Nephron (organoid): ENCODE measurements at regions not wholly inside any gene's neighbourhood (a gene's known extent, or its start where the extent isn't known, plus 50 kb on each side); places are given as distances from the start of the nearest gene placed in this dataset.

Experiments
- H3K27ac Mint-ChIP-seq, 3 experiments: 2 replicates each; pipeline ENCODE4 v1.8.0; 2020; ENCODE audit warnings: mixed read lengths in 3 of 3, mild to moderate bottlenecking in 2 of 3, moderate library complexity in 1 of 3
- H3K27me3 Mint-ChIP-seq: 2 replicates; pipeline ENCODE4 v1.8.0; 2021; ENCODE audit warnings: low read depth, mild to moderate bottlenecking, moderate library complexity, mixed read lengths
- H3K36me3 Mint-ChIP-seq: 2 replicates; pipeline ENCODE4 v1.8.0; 2020; ENCODE audit warnings: low read depth, mixed read lengths
- H3K4me1 Mint-ChIP-seq: 2 replicates; pipeline ENCODE4 v1.8.0; 2020; ENCODE audit warnings: mixed read lengths
- H3K4me3 Mint-ChIP-seq, 3 experiments: 2 replicates each; pipeline ENCODE4 v1.8.0; 2020; ENCODE audit warnings: mild to moderate bottlenecking in 3 of 3, mixed read lengths in 3 of 3, moderate library complexity in 2 of 3
- H3K9me3 Mint-ChIP-seq: 2 replicates; pipeline ENCODE4 v1.8.0; 2020; ENCODE audit warnings: mixed read lengths
- CTCF ChIP-seq, 3 experiments: fragments of 200-600 bp; sonication (generic); IDR thresholded peaks; one replicate each; pipeline ENCODE4 v1.5.0; 2021; ENCODE audit warnings: antibody characterized with exemption in 3 of 3; ENCODE audit not compliant: unreplicated experiment in 3 of 3

GRCh38 chr10:117884093-117884492 lies 162.6 kb downstream of the RAB11FIP2 start:
- H3K4me1 Mint-ChIP-seq, result peaks cover 7% of the 10 kb centered on the region
- no peaks in the 10 kb centered on the region for H3K9me3 Mint-ChIP-seq
- no peak overlapping the region for H3K4me3 Mint-ChIP-seq
- H3K27ac Mint-ChIP-seq, result no peak overlapping the region
- H3K36me3 Mint-ChIP-seq, result no peaks in the 10 kb centered on the region
- no peak for TF ChIP-seq CTCF (IDR thresholded peaks at IDR 0.05; ENCODE audit: unreplicated experiment in 3 of 3)
- no peaks in the 10 kb centered on the region for H3K27me3 Mint-ChIP-seq

- Mint-ChIP-seq H3K4me3 (no peak overlapping the region), H3K4me1 (peaks cover 7% of the 10 kb centered on the region), H3K9me3 (no peaks in the 10 kb centered on the region), H3K27ac (no peak overlapping the region), H3K27me3 (no peaks in the 10 kb centered on the region), H3K36me3 (no peaks in the 10 kb centered on the region)
- no peak for TF ChIP-seq CTCF (IDR thresholded peaks at IDR 0.05; ENCODE audit: unreplicated experiment in 3 of 3)
Observed at GRCh38 chr10:117884592-117884991, 162.1 kb downstream of the RAB11FIP2 start.

- Mint-ChIP-seq H3K36me3 (no peaks in the 10 kb centered on the region), H3K4me3 (no peak overlapping the region), H3K27ac (no peak overlapping the region), H3K27me3 (no peaks in the 10 kb centered on the region), H3K4me1 (peaks cover 7% of the 10 kb centered on the region), H3K9me3 (no peaks in the 10 kb centered on the region)
- no peak for TF ChIP-seq CTCF (IDR thresholded peaks at IDR 0.05; ENCODE audit: unreplicated experiment in 3 of 3)
Observed at GRCh38 chr10:117885206-117885829, 161.4 kb downstream of the RAB11FIP2 start.

GRCh38 chr10:117886766-117887165 lies 160.0 kb downstream of the RAB11FIP2 start:
- Mint-ChIP-seq H3K4me3 (no peak overlapping the region), H3K36me3 (no peaks in the 10 kb centered on the region), H3K27ac (no peak overlapping the region), H3K27me3 (no peaks in the 10 kb centered on the region), H3K9me3 (no peaks in the 10 kb centered on the region), H3K4me1 (peaks cover 7% of the 10 kb centered on the region)
- TF ChIP-seq CTCF (IDR thresholded peaks at IDR 0.05; ENCODE audit: unreplicated experiment in 3 of 3), result no peak

GRCh38 chr10:117889664-117890063 lies 157.1 kb downstream of the RAB11FIP2 start:
- H3K4me3 Mint-ChIP-seq, result no peak overlapping the region
- peaks cover 16% of the 10 kb centered on the region for H3K27me3 Mint-ChIP-seq
- H3K27ac Mint-ChIP-seq, result no peak overlapping the region
- H3K36me3 Mint-ChIP-seq, result no peaks in the 10 kb centered on the region
- no peaks in the 10 kb centered on the region for H3K9me3 Mint-ChIP-seq
- peaks cover 7% of the 10 kb centered on the region for H3K4me1 Mint-ChIP-seq
- TF ChIP-seq CTCF (IDR thresholded peaks at IDR 0.05; ENCODE audit: unreplicated experiment in 3 of 3), result no peak

- no peak for TF ChIP-seq CTCF (IDR thresholded peaks at IDR 0.05; ENCODE audit: unreplicated experiment in 3 of 3)
- Mint-ChIP-seq H3K9me3 (no peaks in the 10 kb centered on the region), H3K4me3 (no peak overlapping the region), H3K36me3 (no peaks in the 10 kb centered on the region), H3K4me1 (no peaks in the 10 kb centered on the region), H3K27ac (no peak overlapping the region), H3K27me3 (peaks cover 20% of the 10 kb centered on the region)
Observed at GRCh38 chr10:117892681-117893220, 154.0 kb downstream of the RAB11FIP2 start.
